Nephron progenitor cell (in vitro differentiated cells): ENCODE measurements at regions not wholly inside any gene's neighbourhood (a gene's known extent, or its start where the extent isn't known, plus 50 kb on each side); places are given as distances from the start of the nearest gene placed in this dataset.

Experiments
- DNase-seq: peaks from one replicate; pipeline ENCODE4 v3.0.0; 2021
- H3K27ac Mint-ChIP-seq: 2 replicates; pipeline ENCODE4 v1.8.0; 2021; ENCODE audit warnings: mild to moderate bottlenecking, moderate library complexity, mixed read lengths
- H3K27me3 Mint-ChIP-seq: 2 replicates; pipeline ENCODE4 v1.8.0; 2021; ENCODE audit warnings: mild to moderate bottlenecking, low read depth, mixed read lengths; ENCODE audit not compliant: poor library complexity
- H3K36me3 Mint-ChIP-seq: 2 replicates; pipeline ENCODE4 v1.8.0; 2021; ENCODE audit warnings: low read depth, mixed read lengths
- H3K4me1 Mint-ChIP-seq: 2 replicates; pipeline ENCODE4 v1.8.0; 2021; ENCODE audit warnings: mixed read lengths
- H3K4me3 Mint-ChIP-seq: 2 replicates; pipeline ENCODE4 v1.8.0; 2021; ENCODE audit warnings: mild to moderate bottlenecking, moderate library complexity, mixed read lengths
- H3K9me3 Mint-ChIP-seq: 2 replicates; pipeline ENCODE4 v1.8.0; 2021; ENCODE audit warnings: mild to moderate bottlenecking, moderate library complexity, mixed read lengths
- TF ChIP-seq, protein P1 (sequence below): fragments of 200-600 bp; sonication (generic); IDR thresholded peaks from 2 replicates; pipeline ENCODE4 v1.5.0; 2021; ENCODE audit warnings: antibody characterized with exemption

DNA sequence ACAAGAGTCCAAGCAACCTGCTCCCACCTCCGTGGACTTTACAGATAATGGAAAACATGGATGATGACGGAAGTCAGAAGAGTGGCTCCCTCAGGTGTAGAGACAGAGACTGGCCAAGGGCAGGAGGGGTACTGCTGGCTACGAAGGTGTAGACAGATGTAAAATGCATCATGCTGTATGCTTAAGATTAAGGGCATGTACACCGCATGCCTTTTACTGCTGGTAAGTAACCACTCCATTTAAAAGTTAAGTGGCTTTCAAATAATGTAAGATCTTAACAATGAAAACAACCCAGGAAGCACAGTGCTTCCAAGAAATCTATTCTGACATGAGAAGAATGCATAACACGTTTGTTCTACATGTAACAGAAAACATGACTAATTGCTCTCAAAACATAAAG lies 76.9 kb upstream of the FAM9B start:
- no peak overlapping the region for H3K4me3 Mint-ChIP-seq
- H3K27ac Mint-ChIP-seq, result no peak overlapping the region
- no peak for DNase-seq
- H3K27me3 Mint-ChIP-seq, result peaks cover 7% of the 10 kb centered on the region
- no peaks in the 10 kb centered on the region for H3K4me1 Mint-ChIP-seq
- peaks cover 24% of the 10 kb centered on the region for H3K9me3 Mint-ChIP-seq
- TF ChIP-seq, protein P1, sequence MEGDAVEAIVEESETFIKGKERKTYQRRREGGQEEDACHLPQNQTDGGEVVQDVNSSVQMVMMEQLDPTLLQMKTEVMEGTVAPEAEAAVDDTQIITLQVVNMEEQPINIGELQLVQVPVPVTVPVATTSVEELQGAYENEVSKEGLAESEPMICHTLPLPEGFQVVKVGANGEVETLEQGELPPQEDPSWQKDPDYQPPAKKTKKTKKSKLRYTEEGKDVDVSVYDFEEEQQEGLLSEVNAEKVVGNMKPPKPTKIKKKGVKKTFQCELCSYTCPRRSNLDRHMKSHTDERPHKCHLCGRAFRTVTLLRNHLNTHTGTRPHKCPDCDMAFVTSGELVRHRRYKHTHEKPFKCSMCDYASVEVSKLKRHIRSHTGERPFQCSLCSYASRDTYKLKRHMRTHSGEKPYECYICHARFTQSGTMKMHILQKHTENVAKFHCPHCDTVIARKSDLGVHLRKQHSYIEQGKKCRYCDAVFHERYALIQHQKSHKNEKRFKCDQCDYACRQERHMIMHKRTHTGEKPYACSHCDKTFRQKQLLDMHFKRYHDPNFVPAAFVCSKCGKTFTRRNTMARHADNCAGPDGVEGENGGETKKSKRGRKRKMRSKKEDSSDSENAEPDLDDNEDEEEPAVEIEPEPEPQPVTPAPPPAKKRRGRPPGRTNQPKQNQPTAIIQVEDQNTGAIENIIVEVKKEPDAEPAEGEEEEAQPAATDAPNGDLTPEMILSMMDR, result no peak
- no peaks in the 10 kb centered on the region for H3K36me3 Mint-ChIP-seq

DNA sequence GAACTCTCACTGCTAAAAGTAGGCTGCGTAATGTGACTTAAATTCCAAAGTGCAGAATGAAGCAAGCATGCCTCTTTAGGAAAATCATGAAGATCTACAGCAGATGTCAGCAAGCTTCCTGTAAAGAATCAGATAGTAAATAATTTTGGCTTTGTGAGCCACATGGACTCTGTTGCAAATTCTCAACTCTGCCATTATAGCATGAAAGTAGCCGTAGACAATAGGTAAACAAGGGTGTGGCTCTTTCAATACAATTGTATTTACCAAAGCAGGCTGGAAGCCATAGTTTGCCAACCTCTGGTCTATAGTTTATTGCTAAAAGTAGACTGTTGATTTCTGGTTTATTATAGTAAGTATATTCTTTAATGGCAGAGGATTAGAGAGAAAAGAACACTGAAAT lies 80.3 kb upstream of the FAM9B start:
- no peak for DNase-seq
- TF ChIP-seq, protein P1, result no peak
- Mint-ChIP-seq H3K27ac (no peak overlapping the region), H3K4me1 (no peaks in the 10 kb centered on the region), H3K4me3 (no peak overlapping the region), H3K27me3 (peaks cover 3% of the 10 kb centered on the region), H3K36me3 (no peaks in the 10 kb centered on the region), H3K9me3 (peaks cover 26% of the 10 kb centered on the region)

DNA sequence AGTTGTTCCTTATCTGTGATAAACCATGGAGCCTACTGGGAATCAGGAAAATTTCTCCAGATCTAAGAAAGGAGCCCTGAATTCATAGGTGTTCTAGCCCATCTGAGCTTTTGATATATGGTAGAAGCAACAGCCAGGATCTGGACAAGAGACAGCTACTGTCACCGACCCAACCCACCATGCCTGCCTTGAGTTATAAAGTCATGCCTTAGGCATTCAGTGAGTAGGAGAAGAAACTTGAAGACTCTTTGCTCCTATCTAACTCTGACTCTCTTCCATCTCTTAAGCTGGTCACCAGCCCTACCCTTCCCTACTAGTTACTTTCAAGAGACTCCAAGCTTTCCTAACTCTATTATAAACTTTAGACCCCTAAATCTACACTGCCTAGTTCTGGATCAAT lies 83.9 kb upstream of the FAM9B start:
- Mint-ChIP-seq H3K27me3 (peaks cover 2% of the 10 kb centered on the region), H3K36me3 (peaks cover 5% of the 10 kb centered on the region), H3K27ac (no peak overlapping the region), H3K9me3 (peaks cover 31% of the 10 kb centered on the region), H3K4me1 (no peaks in the 10 kb centered on the region), H3K4me3 (no peak overlapping the region)
- TF ChIP-seq, protein P1, result no peak
- DNase-seq, result no peak

DNA sequence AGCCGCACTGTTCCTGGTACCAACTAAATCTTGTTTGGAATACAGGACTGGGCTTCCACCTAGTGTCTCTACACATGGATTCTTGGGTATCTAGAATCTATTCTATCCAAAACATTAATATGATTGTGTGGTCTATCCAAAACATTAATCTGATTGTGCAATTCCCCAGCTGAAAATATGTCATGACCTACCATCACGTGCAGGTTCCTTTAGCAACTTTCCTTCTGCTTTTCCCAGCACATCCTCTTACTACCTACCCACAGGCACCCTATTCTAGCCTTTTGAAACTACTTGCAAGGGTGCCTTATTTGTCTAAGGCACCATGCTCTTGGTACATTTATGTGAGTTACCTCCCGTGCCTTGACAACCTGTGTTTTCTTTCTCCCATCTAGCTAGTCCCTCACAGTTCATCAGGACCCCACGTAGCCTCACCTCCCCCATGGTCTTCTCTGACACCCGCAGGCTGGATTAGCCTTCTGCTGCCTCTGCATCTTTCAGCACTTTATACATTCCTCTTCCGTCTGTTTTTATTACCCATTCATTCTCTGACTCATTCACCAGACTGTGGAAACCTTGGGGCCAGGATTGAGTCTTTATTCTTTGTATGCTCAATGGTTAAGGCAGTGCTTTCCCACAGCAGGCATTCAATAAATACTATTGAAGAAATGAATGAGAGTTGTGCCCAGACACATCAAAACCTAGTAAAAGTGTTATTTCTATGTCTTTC lies 88.8 kb upstream of the FAM9B start:
- TF ChIP-seq, protein P1, result no peak
- Mint-ChIP-seq H3K27me3 (peaks cover 2% of the 10 kb centered on the region), H3K4me3 (no peak overlapping the region), H3K9me3 (peaks cover 37% of the 10 kb centered on the region), H3K36me3 (peaks cover 5% of the 10 kb centered on the region), H3K4me1 (no peaks in the 10 kb centered on the region), H3K27ac (peak overlapping the region; percentile 15)
- no peak for DNase-seq

DNA sequence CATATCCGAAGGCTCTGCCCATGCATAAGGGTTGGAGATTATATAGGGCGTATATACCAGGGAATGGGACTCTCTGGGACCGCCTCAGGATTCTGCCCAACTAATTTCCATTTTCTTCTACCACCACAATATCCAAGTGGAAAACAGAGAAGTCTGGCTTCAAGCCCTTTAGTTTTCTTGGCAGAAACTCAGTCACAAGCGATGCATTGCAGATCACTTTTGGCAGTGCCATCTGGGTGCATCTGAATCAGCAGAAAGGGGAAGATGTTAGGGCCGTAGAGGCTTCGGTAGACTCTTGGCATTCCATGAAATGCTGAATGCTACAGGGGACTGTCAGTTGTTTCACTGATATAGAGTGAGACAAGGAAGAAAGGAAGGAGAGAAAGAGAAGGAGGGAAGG lies 94.1 kb upstream of the FAM9B start:
- no peak for DNase-seq
- TF ChIP-seq, protein P1, result no peak
- Mint-ChIP-seq H3K36me3 (no peaks in the 10 kb centered on the region), H3K4me3 (no peak overlapping the region), H3K27ac (no peak overlapping the region), H3K27me3 (peaks cover 4% of the 10 kb centered on the region), H3K4me1 (no peaks in the 10 kb centered on the region), H3K9me3 (peaks cover 53% of the 10 kb centered on the region)

DNA sequence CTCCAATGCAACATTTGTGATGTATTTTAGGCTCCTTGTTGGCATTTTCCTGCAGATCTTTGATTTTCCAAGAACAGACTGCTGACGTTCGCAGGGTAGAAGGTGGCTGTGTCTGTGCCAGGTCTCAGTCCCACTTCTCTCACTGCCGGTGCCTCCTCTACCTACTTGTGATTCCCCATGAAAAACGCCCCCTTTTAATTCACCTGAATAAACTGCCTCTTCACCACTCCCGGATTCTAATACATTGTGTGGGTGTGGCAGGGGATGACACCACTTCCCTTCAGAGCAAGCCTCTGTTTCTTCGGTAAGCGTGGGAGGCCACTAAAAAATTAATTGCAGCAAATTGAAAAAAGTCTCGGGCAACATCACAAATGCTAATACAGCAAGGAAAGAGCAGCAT lies 96.1 kb upstream of the FAM9B start:
- no peak for DNase-seq
- Mint-ChIP-seq H3K9me3 (peaks cover 67% of the 10 kb centered on the region), H3K27me3 (peaks cover 4% of the 10 kb centered on the region), H3K4me1 (no peaks in the 10 kb centered on the region), H3K36me3 (no peaks in the 10 kb centered on the region), H3K27ac (no peak overlapping the region), H3K4me3 (no peak overlapping the region)
- TF ChIP-seq, protein P1, result no peak
